HG02623 (cell line): ENCODE measurements at regions not wholly inside any gene's neighbourhood (a gene's known extent, or its start where the extent isn't known, plus 50 kb on each side); places are given as distances from the start of the nearest gene placed in this dataset.
A peak's percentile ranks its signal among the peaks of the same experiment; 100 is the strongest.

Experiments
- ATAC-seq: cut with Tn5 transposase; IDR thresholded peaks from one replicate; pipeline ENCODE4 v1.9.1; 2021; ENCODE audit warnings: moderate library complexity; ENCODE audit not compliant: unreplicated experiment

GRCh38 chr9:120221844-120222243 lies 358.1 kb downstream of the CDK5RAP2 start:
- ATAC-seq: no peak

- ATAC-seq: no peak
Measured at GRCh38 chr9:120214332-120214731, 365.6 kb downstream of the CDK5RAP2 start.

- peak; percentile 23 for ATAC-seq
Measured at GRCh38 chr9:120212853-120213200, 367.1 kb downstream of the CDK5RAP2 start.

GRCh38 chr9:120212153-120212852 lies 367.7 kb downstream of the CDK5RAP2 start:
- peak; percentile 57 for ATAC-seq

GRCh38 chr9:120210274-120210673 lies 369.7 kb downstream of the CDK5RAP2 start:
- no peak for ATAC-seq

- no peak for ATAC-seq
Measured at GRCh38 chr9:120202856-120203654, 376.9 kb downstream of the CDK5RAP2 start.

- ATAC-seq: no peak
Measured at GRCh38 chr9:120198027-120198426, 381.9 kb downstream of the CDK5RAP2 start.

GRCh38 chr9:120197605-120198004 lies 382.4 kb downstream of the CDK5RAP2 start:
- ATAC-seq: no peak

- no peak for ATAC-seq
Measured at GRCh38 chr9:120191141-120191540, 388.8 kb downstream of the CDK5RAP2 start.

GRCh38 chr9:120187758-120188157 lies 392.2 kb downstream of the CDK5RAP2 start:
- no peak for ATAC-seq

- ATAC-seq: no peak
Measured at GRCh38 chr9:120186276-120186675, 393.7 kb downstream of the CDK5RAP2 start.

- no peak for ATAC-seq
Measured at GRCh38 chr9:120184266-120184665, 395.7 kb downstream of the CDK5RAP2 start.

- no peak for ATAC-seq
Measured at GRCh38 chr9:120183615-120184014, 396.4 kb downstream of the CDK5RAP2 start.

GRCh38 chr9:120182011-120182410 lies 398.0 kb downstream of the CDK5RAP2 start:
- ATAC-seq: no peak

- no peak for ATAC-seq
Measured at GRCh38 chr9:120177121-120177520, 402.8 kb downstream of the CDK5RAP2 start.

- no peak for ATAC-seq
Measured at GRCh38 chr9:120175031-120175430, 404.9 kb downstream of the CDK5RAP2 start.

GRCh38 chr9:120161776-120162175 lies 418.2 kb downstream of the CDK5RAP2 start:
- no peak for ATAC-seq

- ATAC-seq: no peak
Measured at GRCh38 chr9:120158221-120158620, 421.7 kb downstream of the CDK5RAP2 start.

GRCh38 chr9:120156376-120156775 lies 423.6 kb downstream of the CDK5RAP2 start:
- ATAC-seq: no peak

GRCh38 chr9:120153258-120153657 lies 426.7 kb downstream of the CDK5RAP2 start:
- ATAC-seq: no peak

GRCh38 chr9:120152295-120152694 lies 427.7 kb downstream of the CDK5RAP2 start:
- ATAC-seq: no peak

- no peak for ATAC-seq
Measured at GRCh38 chr9:120151806-120152205, 428.2 kb downstream of the CDK5RAP2 start.
